Neuron (in vitro differentiated cells): ENCODE measurements at regions not wholly inside any gene's neighbourhood (a gene's known extent, or its start where the extent isn't known, plus 50 kb on each side); places are given as distances from the start of the nearest gene placed in this dataset.
"Not testable (repeated sequence)": the region's sequence is repeated elsewhere in the genome, so short reads cannot be mapped to it uniquely, and the experiment has no call there.

ENCODE experiments used
- H2AFZ ChIP-seq: one replicate; pipeline ENCODE4 v1.6.1; 2013; ENCODE audit warnings: low read depth, mild to moderate bottlenecking, inconsistent platforms, low read length, moderate library complexity
- H3K27me3 ChIP-seq: one replicate; pipeline ENCODE4 v1.6.1; 2013; ENCODE audit warnings: low read length; ENCODE audit not compliant: insufficient read depth
- H3K36me3 ChIP-seq: one replicate; pipeline ENCODE4 v1.6.1; 2013; ENCODE audit warnings: low read length; ENCODE audit not compliant: insufficient read depth
- H3K4me1 ChIP-seq: one replicate; pipeline ENCODE4 v1.6.1; 2013; ENCODE audit warnings: low read length; ENCODE audit not compliant: insufficient read depth
- H3K4me3 ChIP-seq: 2 replicates; pipeline ENCODE4 v1.5.1; 2013; ENCODE audit warnings: mild to moderate bottlenecking, low read length, moderate library complexity
- H3K9me3 ChIP-seq: one replicate; pipeline ENCODE4 v1.6.1; 2013; ENCODE audit warnings: low read length

GRCh38 chr6:138662471-138662870 is 111.1 kb upstream of the CCDC28A start:
- H3K36me3 ChIP-seq, result no peaks in the 10 kb centered on the region
- H3K4me1 ChIP-seq, result peaks cover 1% of the 10 kb centered on the region

GRCh38 chr6:138663892-138664291 is 109.7 kb upstream of the CCDC28A start:
- Histone ChIP-seq H3K27me3 (no peaks in the 10 kb centered on the region), H3K9me3 (no peaks in the 10 kb centered on the region), H2AFZ (no peak overlapping the region), H3K36me3 (no peaks in the 10 kb centered on the region), H3K4me3 (no peak overlapping the region), H3K4me1 (peaks cover 2% of the 10 kb centered on the region)

More at GRCh38 chr6:138662471-138662870, 111.1 kb upstream of the CCDC28A start:
- no peaks in the 10 kb centered on the region for H3K9me3 ChIP-seq
- H3K4me3 ChIP-seq, result no peak overlapping the region
- no peak overlapping the region for H2AFZ ChIP-seq
- H3K27me3 ChIP-seq, result no peaks in the 10 kb centered on the region

DNA sequence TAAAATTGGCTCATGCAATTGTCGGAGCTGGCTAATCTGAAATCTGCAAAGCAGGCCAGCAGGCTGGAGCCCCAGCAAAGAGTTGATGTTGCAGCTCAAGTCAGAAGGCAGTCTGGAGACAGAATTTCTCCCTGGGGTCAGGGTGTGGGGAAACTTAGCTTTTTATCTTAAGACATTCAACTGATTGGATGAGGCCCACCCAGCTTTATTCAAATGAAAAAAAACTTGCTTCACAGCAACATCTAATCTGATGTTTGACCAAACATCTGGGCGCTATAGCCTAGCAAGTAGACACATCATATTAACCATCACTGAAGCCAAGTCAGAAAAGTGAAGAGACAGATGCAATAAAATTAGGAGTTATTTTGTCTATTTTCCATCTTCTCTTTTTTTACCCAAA is 108.8 kb upstream of the CCDC28A start:
- H3K4me3 ChIP-seq, result no peak overlapping the region
- no peaks in the 10 kb centered on the region for H3K27me3 ChIP-seq
- no peaks in the 10 kb centered on the region for H3K36me3 ChIP-seq
- peaks cover 2% of the 10 kb centered on the region for H3K4me1 ChIP-seq
- H3K9me3 ChIP-seq, result no peaks in the 10 kb centered on the region
- H2AFZ ChIP-seq, result no peak overlapping the region

GRCh38 chr6:138666636-138667035 is 106.9 kb upstream of the CCDC28A start:
- Histone ChIP-seq H3K4me3 (no peak overlapping the region), H3K27me3 (no peaks in the 10 kb centered on the region)

DNA sequence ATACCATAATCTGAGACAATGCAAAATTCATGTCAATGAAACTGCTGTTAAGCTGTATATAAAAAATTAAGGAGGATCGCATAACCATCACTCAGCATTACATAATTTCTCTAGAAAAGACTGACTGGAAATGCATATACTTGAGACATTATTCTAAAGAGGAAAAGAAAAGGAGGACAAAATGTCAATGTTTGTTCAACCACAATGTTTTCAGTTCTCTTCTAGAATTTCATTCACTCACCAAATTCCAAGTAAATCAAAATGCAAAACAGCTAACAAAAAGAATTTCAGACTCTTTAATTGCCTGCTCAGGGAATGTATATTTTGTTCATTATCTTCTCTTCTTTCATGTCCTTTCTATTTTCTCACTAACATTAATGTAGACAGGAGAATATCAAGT is 106.2 kb upstream of the CCDC28A start:
- H3K9me3 ChIP-seq, result no peaks in the 10 kb centered on the region
- H3K36me3 ChIP-seq, result no peaks in the 10 kb centered on the region
- no peak overlapping the region for H2AFZ ChIP-seq
- no peaks in the 10 kb centered on the region for H3K27me3 ChIP-seq
- H3K4me3 ChIP-seq, result no peak overlapping the region
- H3K4me1 ChIP-seq, result peaks cover 2% of the 10 kb centered on the region

More at GRCh38 chr6:138666636-138667035, 106.9 kb upstream of the CCDC28A start:
- Histone ChIP-seq H2AFZ (no peak overlapping the region), H3K9me3 (no peaks in the 10 kb centered on the region), H3K36me3 (no peaks in the 10 kb centered on the region), H3K4me1 (peaks cover 2% of the 10 kb centered on the region)

- H2AFZ ChIP-seq, result no peak overlapping the region
- H3K9me3 ChIP-seq, result no peaks in the 10 kb centered on the region
- peaks cover 2% of the 10 kb centered on the region for H3K4me1 ChIP-seq
- H3K36me3 ChIP-seq, result no peaks in the 10 kb centered on the region
- no peaks in the 10 kb centered on the region for H3K27me3 ChIP-seq
- no peak overlapping the region for H3K4me3 ChIP-seq
Observed at GRCh38 chr6:138671351-138671750, 102.2 kb upstream of the CCDC28A start.

DNA sequence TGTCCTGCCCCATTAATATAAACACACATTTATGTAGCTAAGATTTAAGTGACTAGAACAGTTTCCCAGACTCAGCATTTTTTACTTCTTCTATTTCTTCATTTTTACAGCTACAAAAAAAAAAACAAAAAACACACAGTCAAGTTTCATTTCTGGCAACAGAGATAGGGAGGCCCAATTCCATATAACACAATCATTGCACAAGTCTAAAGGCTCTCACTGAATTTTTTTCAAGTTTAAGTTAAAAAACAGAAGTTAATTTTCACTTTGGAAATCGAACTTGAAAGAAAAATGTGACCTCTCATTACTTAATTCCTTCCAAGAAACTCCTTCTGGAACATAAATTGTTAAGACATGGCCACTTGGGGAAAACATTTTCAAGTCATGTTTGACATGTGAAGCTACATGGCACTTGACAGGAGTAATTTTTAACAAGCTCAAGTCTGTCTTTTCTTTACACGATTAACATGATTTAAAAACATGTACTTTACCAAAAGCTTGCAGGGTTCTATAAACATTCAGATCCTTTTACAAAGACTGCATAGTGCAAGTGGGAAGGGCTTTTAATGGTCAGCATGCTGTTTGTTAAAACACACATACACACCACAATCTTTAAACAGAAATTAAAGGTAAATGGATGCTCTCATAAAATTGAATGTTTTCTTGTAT is 100.1 kb upstream of the CCDC28A start:
- Histone ChIP-seq H3K4me3 (no peak overlapping the region), H3K27me3 (no peaks in the 10 kb centered on the region), H3K9me3 (no peaks in the 10 kb centered on the region), H3K36me3 (no peaks in the 10 kb centered on the region), H3K4me1 (no peaks in the 10 kb centered on the region), H2AFZ (no peak overlapping the region)

GRCh38 chr6:138674444-138674843 is 99.1 kb upstream of the CCDC28A start:
- not testable (repeated sequence) for H3K4me1 ChIP-seq, H3K27me3 ChIP-seq, H3K36me3 ChIP-seq, H3K9me3 ChIP-seq, H3K4me3 ChIP-seq, H2AFZ ChIP-seq

- no peaks in the 10 kb centered on the region for H3K4me1 ChIP-seq
- H3K4me3 ChIP-seq, result no peak overlapping the region
- no peaks in the 10 kb centered on the region for H3K27me3 ChIP-seq
- no peak overlapping the region for H2AFZ ChIP-seq
- H3K36me3 ChIP-seq, result no peaks in the 10 kb centered on the region
- no peaks in the 10 kb centered on the region for H3K9me3 ChIP-seq
Observed at GRCh38 chr6:138677538-138677937, 96.0 kb upstream of the CCDC28A start.

- no peaks in the 10 kb centered on the region for H3K4me1 ChIP-seq
- no peaks in the 10 kb centered on the region for H3K36me3 ChIP-seq
- no peaks in the 10 kb centered on the region for H3K9me3 ChIP-seq
- H3K27me3 ChIP-seq, result no peaks in the 10 kb centered on the region
- H3K4me3 ChIP-seq, result no peak overlapping the region
- no peak overlapping the region for H2AFZ ChIP-seq
Observed at GRCh38 chr6:138678168-138678567, 95.4 kb upstream of the CCDC28A start.

DNA sequence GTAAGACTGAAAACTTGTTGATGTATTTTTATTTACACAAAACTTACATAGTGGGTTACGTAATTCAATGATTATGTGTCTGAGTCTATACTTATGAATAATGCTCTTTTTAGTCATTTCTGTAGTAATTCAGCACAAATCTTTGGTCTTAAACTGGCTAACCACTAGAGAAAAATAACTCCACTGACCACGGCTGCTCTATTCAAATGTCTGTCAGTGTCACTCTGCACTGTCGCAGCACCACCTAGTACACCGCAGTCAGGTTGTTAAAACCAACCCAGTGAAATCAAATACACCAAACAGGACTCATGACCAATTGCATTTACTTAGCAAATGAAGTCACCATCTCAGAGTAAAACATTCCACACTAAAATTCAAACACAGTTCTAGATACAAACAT is 93.5 kb upstream of the CCDC28A start:
- no peaks in the 10 kb centered on the region for H3K27me3 ChIP-seq
- no peaks in the 10 kb centered on the region for H3K4me1 ChIP-seq
- no peaks in the 10 kb centered on the region for H3K9me3 ChIP-seq
- no peak overlapping the region for H2AFZ ChIP-seq
- no peak overlapping the region for H3K4me3 ChIP-seq
- no peaks in the 10 kb centered on the region for H3K36me3 ChIP-seq

- Histone ChIP-seq H3K36me3 (no peaks in the 10 kb centered on the region), H2AFZ (no peak overlapping the region), H3K4me1 (no peaks in the 10 kb centered on the region), H3K9me3 (no peaks in the 10 kb centered on the region), H3K4me3 (no peak overlapping the region), H3K27me3 (no peaks in the 10 kb centered on the region)
Observed at GRCh38 chr6:138681627-138682026, 91.9 kb upstream of the CCDC28A start.

- H3K36me3 ChIP-seq, result no peaks in the 10 kb centered on the region
- H3K4me3 ChIP-seq, result no peak overlapping the region
- no peaks in the 10 kb centered on the region for H3K9me3 ChIP-seq
- H3K4me1 ChIP-seq, result no peaks in the 10 kb centered on the region
- H3K27me3 ChIP-seq, result no peaks in the 10 kb centered on the region
- no peak overlapping the region for H2AFZ ChIP-seq
Observed at GRCh38 chr6:138682704-138683527, 90.7 kb upstream of the CCDC28A start.
